Hindlimb muscle (tissue), 1 donor: ENCODE measurements at regions not wholly inside any gene's neighbourhood (a gene's known extent, or its start where the extent isn't known, plus 50 kb on each side); places are given as distances from the start of the nearest gene placed in this dataset.

Source experiments
- DNase-seq: peaks from one replicate; pipeline ENCODE4 v3.0.0-alpha.2; 2013

GRCh38 chr18:22325396-22325795 is 92.3 kb downstream of the CTAGE1 start:
- no peak for DNase-seq

- no peak for DNase-seq
Observed at GRCh38 chr18:22324191-22325131, 93.3 kb downstream of the CTAGE1 start.

DNA sequence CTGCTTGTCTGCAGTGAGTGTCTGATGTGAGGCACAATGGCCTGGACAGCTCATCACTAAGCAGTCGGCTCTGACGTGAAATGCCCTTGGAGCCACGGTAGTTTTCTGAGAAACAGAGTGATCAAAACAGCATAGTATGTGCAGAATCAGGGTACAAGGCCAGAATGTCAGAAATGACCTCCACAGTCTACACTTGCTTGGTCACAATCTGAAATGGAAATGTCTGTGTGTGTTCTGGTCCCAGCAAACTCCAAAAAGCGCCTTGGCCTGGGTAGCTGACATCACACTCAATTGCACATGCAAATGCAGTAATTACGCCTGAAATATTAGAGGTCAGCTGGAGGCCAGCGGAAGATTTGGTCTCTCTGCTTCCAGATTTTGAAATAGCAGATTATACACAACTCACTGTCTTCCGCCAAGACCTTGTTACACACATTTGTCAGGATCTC is 95.4 kb downstream of the CTAGE1 start:
- no peak for DNase-seq

DNA sequence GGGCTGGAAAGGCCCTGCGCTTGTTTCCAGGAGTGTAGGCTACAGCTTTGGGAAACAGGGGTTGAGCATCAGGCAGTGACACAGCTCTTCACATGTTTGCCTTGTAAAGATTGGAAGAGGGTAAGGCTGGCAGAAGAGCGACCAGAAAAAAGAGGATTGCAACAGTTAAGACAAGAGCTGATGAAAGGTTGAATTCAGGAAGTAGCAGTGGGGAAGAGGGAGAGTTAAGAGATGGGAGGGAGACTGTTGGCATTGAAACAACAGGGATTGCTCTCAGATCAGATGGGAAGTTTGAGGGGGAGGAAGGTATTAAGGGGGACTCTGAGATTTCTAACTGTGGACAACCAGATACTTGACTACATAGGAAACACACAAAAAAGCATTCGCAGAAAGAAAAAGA is 96.9 kb downstream of the CTAGE1 start:
- no peak for DNase-seq

GRCh38 chr18:22320155-22320554 is 97.6 kb downstream of the CTAGE1 start:
- no peak for DNase-seq

- no peak for DNase-seq
Observed at GRCh38 chr18:22318745-22319407, 98.8 kb downstream of the CTAGE1 start.

DNA sequence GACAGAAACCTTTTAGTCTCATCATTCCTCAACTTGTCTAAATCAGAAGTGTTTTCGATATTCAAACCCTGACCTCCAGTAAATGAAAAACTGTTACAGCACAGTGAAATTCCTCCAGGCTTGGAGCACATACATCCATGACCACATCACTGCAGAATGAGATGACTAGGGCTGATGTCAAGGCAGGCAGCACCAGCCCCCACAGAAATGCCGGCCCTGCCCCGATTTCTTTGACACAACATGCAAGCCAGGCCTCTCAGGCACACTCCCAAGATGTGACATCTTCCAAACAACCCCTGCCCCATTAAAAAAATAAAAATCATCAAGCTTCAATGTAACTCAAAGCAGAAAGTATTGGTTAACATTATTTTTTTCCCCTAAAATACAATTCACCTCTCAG is 103.3 kb downstream of the CTAGE1 start:
- peak; percentile 43 for DNase-seq

DNA sequence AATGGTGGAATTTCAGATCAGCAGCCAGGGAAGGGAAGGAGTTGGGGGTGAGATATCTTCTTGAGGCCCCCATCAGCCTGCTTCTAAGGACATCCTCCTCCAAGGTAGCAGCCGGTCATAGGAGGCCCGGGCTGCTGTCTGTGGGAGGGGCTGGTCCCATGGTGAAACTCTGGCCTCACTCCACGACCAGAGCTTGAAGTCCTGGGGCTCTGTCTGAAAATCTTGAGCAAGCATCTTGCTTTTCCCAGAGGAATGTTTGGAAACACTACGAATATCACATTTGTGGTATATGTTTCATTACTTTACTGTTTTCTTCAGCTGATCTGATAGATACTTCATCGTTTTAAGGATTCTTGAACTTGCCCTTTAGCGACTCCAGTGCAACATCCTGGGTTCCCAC is 103.7 kb downstream of the CTAGE1 start:
- no peak for DNase-seq

GRCh38 chr18:22311301-22311700 is 106.4 kb downstream of the CTAGE1 start:
- peak; percentile 54 for DNase-seq

GRCh38 chr18:22309191-22309590 is 108.5 kb downstream of the CTAGE1 start:
- DNase-seq: no peak

- no peak for DNase-seq
Observed at GRCh38 chr18:22307528-22307927, 110.2 kb downstream of the CTAGE1 start.

- DNase-seq: no peak
Observed at GRCh38 chr18:22303927-22304326, 113.8 kb downstream of the CTAGE1 start.

GRCh38 chr18:22302144-22302543 is 115.6 kb downstream of the CTAGE1 start:
- DNase-seq: no peak

- DNase-seq: no peak
Observed at GRCh38 chr18:22300665-22301636, 116.8 kb downstream of the CTAGE1 start.

- no peak for DNase-seq
Observed at GRCh38 chr18:22297008-22297407, 120.7 kb downstream of the CTAGE1 start.

DNA sequence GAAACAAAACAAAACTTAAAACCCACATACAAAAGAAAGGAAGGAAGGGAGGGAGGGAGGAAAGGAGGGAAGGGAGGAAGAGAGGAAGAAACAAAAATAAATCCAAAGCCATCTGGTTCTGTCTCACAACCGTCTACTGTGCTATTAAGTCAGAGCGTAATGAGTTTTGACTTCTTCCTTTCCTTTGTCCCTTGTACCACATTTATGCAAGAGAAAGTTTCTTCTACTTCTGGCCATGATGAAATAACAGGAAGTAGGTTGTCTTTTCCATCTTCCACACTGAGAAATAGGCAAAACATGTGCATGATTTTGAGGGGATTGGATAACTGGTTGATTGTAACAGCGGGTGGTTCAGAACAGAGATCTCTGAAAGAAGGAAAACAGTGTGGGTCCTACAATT is 121.4 kb downstream of the CTAGE1 start:
- DNase-seq: no peak

- no peak for DNase-seq
Observed at GRCh38 chr18:22293417-22293816, 124.0 kb downstream of the GATA6 start.

- DNase-seq: no peak
Observed at GRCh38 chr18:22290004-22290403, 120.6 kb downstream of the GATA6 start.

GRCh38 chr18:22286585-22286984 is 117.2 kb downstream of the GATA6 start:
- DNase-seq: no peak

GRCh38 chr18:22285361-22286140 is 116.2 kb downstream of the GATA6 start:
- DNase-seq: no peak

- no peak for DNase-seq
Observed at GRCh38 chr18:22284581-22285360, 115.4 kb downstream of the GATA6 start.
